ENCODE measurements at regions not wholly inside any gene's neighbourhood (a gene's known extent, or its start where the extent isn't known, plus 50 kb on each side); places are given as distances from the start of the nearest gene placed in this dataset.

- TF ChIP-seq POLR2AphosphoS5 (IDR thresholded peaks at IDR 0.05) (no peak), CTCF (IDR thresholded peaks at IDR 0.05) (no peak), EP300 (IDR thresholded peaks at IDR 0.05) (no peak), POLR2A (IDR thresholded peaks at IDR 0.05) (no peak)
Observed at GRCh38 chr9:129473523-129474244, 147.2 kb downstream of the C9orf50 start.
